NCI-H146 treated with DMSO at 0.1 percent for 48 hours (cell line): ENCODE measurements at regions not wholly inside any gene's neighbourhood (a gene's known extent, or its start where the extent isn't known, plus 50 kb on each side); places are given as distances from the start of the nearest gene placed in this dataset.
A peak's percentile ranks its signal among the peaks of the same experiment; 100 is the strongest.

Source experiments
- DNase-seq: peaks from one replicate; lab custom pipeline; 2025; ENCODE audit not compliant: unreplicated experiment; lab: John Stamatoyannopoulos, UW

- DNase-seq: no peak
Measured at GRCh38 chr14:80446356-80446755, 235.1 kb upstream of the DIO2 start.

DNA sequence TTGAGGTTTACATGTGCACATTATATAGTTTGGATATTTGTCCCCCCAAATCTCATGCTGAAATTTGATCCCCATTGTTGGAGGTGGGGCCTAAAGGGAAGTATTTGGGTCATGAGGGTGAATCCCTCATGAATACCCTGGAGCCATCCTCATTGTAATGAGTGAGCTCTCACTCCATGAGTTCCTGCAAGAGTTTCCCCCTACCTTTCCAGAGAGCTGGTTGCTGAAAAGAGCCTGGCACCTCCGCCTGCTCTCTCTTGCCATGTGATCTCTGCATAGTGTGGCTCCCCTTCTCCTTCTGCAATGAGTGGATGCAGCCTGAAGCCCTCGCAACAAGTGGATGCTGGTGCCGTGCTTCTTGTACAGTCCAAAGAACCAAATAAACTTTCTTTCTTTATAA is 234.3 kb upstream of the DIO2 start:
- DNase-seq: no peak

- DNase-seq: peak; percentile 42
Measured at GRCh38 chr14:80434574-80435321, 223.4 kb upstream of the DIO2 start.

DNA sequence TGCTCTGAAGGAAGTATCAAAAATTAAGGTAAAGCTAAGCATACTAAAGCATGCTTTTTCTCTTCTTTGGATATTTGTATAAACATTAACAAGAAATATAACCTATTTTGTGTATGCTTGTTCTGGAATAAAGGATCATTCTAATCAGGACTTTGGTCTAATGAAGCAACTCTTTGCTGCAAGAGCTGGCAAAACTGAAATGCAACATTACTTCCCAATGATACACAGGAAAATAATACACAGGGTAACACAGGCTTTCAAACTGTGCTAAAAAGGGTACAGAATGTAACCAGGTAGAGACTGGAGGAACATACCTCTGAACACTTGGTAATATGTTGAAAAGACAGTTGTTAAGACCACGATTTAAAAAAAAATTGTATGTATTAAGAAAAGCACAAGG is 222.5 kb upstream of the DIO2 start:
- no peak for DNase-seq

DNA sequence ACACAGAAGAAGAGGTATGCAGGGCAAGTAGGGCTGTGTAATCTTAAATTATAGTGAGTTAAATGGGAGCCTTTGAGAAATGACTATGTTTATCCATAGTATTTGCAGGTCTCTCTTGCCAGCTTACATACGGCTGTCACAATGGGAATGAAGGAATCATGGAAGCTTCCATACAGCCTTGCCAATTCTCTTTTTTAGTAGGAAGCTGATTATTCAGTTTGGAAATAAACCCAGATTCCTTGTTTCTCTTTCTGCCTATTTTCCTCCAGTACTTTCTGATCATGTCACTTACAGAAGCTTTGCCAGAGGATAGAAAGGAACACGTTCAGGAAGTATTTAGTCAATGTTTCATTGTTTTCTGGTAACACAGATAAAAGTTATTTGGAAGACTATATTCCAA is 217.4 kb upstream of the DIO2 start:
- DNase-seq: no peak

GRCh38 chr14:80428171-80428570 is 216.9 kb upstream of the DIO2 start:
- DNase-seq: no peak

- DNase-seq: no peak
Measured at GRCh38 chr14:80427101-80427500, 215.8 kb upstream of the DIO2 start.

- no peak for DNase-seq
Measured at GRCh38 chr14:80426683-80427082, 215.4 kb upstream of the DIO2 start.

DNA sequence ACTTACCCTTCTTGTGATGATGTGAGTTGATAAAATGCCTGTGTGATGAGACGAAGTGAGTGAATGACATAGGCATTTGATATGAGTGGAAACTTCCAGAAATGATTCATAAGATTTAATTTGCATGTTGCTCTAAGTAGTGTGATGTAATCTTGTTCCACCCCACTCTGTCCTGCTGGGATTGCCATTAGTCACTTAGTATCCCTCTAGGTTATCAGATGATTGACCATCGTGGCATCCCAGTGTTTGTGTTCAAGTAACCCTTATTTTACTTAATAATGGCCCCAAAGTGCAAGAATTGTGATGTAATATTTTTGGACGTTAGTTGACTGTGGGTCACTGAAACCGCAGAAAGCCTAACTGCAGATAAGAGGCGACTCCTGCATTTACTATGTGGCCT is 214.4 kb upstream of the DIO2 start:
- no peak for DNase-seq

GRCh38 chr14:80419769-80420168 is 208.5 kb upstream of the DIO2 start:
- no peak for DNase-seq

DNA sequence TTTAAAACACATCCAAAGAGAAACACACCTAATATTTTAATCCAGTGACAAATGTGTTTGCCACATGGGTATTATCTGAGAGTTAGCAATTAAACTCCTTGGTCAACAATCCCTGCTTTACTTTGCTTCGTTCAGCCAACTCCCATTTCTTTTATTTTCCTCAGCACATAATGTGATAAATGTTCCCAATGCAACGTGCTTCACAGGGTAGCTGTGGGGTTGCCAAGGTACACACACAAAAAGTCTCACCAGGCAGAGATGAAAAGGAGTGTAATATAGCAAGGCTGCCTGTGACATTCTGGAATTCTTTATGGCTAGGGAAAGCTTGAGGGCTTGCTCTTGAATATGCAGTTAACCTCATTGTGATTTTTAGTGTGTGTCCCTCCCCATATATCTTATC is 208.0 kb upstream of the DIO2 start:
- no peak for DNase-seq

GRCh38 chr14:80415636-80416035 is 204.3 kb upstream of the DIO2 start:
- DNase-seq: no peak

DNA sequence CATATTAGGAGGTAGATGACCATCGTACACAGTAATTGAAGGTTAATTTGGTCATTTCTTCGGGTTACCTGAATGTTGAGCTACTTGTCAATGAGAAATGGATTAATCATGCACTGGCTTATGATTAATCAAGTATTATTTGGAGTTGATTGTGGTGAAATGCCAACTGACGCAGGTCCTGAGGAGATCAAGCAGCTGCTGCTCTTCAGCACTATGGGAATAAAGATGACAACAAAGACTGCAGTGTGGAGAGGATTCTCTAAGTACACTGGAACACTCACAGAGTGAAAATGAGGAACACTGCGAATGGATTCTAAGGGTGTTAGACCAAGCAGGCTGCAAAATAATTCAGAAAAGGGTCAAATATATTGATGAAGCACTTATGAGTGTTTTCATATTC is 202.8 kb upstream of the DIO2 start:
- DNase-seq: no peak

DNA sequence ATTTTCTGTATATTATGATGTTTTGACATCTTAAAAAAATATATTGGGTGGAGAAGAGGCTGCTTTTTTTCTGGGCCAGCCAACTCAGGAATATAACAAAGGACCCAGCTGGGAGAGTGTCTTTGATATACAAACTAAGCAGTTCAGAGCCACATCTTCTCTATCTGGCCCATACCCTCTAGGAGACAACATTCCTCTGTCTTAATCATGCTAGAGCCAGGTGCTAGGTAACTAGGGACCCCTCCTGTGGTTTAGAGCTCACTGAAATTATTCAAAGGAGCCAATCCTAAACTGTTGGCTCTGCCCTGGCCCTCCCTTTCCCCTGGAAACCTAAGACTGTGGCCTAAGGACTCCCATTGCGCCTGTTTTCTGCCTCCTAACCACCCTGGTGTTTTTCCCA is 193.1 kb upstream of the DIO2 start:
- DNase-seq: no peak

DNA sequence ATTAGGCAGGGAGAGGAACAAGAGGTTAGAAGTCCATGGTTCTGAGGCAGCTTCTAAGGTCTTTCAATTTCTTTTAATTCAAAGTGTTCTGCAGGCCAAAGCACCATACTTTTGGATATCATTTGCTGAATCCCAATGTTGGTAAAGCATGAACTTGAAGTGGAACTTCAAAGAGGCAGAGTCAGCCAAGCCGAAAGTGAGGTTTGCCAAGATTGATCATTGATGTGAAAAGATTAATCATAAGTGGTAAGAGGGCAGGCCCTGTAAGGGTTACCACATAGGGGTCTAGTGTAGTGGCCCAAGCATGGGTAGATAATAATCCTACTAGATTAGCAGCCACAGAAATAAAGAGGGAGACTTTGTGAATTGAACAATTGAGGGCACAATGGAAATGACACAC is 191.7 kb upstream of the DIO2 start:
- no peak for DNase-seq

DNA sequence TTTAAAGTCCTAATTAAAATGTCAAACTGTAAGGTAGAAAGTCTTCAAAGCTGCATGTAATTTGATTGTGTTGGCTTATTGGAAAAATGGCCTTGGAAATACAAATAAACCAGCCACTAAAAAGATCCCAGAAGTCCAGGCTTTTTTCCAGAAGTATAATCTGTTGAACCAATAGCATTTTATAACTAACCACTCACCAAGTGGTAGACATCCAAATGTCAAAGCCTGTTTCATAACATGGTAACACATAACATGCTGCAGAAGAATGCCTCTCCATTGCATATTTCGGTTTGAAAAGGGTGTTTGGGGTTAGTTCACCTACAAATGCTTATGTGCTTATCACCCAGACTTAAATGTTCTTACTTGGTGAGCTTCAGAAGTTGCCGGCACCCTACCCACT is 183.7 kb upstream of the DIO2 start:
- no peak for DNase-seq

- DNase-seq: no peak
Measured at GRCh38 chr14:80393766-80394165, 182.5 kb upstream of the DIO2 start.

- DNase-seq: no peak
Measured at GRCh38 chr14:80390906-80391305, 179.6 kb upstream of the DIO2 start.

GRCh38 chr14:80388980-80389711 is 177.8 kb upstream of the DIO2 start:
- DNase-seq: no peak

DNA sequence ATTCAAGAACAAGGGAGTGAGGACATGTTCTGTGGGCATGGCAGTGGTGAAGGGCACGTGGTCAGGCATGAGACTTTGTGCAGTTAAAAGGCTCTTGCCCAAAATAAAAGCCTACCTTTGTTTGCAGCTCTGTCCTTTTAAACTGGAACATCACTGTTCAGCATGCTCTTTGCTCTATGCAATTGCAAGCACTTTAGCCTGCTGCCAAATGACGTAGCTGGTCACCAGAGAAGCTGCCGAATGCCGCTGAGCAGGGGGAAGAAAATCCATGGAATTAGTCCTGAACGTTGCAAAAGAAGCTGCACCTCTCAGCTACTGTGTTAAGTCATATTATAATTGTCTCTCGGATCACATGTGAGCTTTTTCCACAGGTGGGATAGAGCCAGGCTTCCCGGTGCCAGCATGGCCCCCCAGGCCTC is 176.3 kb upstream of the DIO2 start:
- no peak for DNase-seq

- no peak for DNase-seq
Measured at GRCh38 chr14:80385336-80385735, 174.0 kb upstream of the DIO2 start.

GRCh38 chr14:80383223-80383622 is 171.9 kb upstream of the DIO2 start:
- no peak for DNase-seq
